ENCODE measurements at regions not wholly inside any gene's neighbourhood (a gene's known extent, or its start where the extent isn't known, plus 50 kb on each side); places are given as distances from the start of the nearest gene placed in this dataset.

DNA sequence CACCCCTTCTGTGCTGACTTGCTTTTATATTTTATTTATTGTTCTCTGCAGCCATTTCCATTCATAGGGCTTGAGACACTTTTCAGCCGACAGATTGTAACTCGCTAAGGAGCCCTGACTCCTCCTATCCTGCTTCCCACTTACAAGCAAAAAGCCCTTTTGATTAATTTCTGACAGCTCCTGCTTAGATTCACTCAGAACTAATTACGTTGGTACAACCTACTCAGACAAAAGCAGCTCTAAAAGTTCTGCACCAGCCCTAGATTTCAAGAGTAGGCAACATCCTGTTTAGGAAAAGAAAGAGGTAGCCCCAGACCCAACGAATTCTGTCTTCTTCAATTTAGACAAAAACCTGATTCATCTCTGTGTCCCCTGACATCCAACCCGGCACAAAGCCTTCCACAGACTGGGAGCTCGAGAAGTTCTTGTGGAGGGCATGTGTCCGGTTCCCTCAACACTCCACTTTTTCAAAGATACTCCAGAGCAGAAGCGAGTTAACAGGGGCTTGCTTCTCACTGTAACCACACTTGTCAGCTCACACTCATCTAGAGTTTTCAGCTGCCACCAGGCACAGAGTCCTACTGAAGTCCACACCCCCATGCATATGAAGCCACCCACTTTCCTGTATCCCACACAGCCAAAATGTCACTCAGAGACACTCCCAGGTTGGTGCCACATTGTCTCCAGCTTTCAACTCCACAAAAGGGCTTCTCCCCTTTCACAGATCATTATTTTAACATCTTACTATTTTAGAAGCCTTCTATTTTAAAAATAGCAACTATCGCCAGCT is 113.6 kb upstream of the NFE2L3 start:
- H3K27ac ChIP-seq: no peak overlapping the region

DNA sequence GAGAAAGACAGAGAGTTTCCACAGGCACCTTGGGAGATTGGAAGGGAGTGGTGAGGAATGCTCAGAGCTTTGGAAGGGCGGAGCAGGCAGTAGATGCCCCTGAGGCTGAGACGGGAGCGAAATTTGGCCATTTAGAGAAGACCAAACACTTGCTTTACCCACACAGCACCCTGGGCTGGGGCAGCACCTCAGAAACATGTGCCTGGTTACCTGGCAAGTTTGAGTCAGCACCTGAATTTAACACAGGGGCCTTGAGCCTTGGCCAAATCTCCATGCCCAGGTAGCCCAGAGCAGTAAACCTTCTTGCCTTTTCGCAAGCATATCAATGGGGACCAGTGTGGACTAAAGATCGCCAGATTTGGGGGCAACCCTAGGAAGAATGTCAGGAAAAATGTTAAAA is 111.9 kb upstream of the NFE2L3 start:
- Histone ChIP-seq H3K9me3 (no peaks in the 10 kb centered on the region), H3K36me3 (no peaks in the 10 kb centered on the region), H3K4me3 (no peak overlapping the region), H3K4me1 (no peaks in the 10 kb centered on the region), H3K27ac (no peak overlapping the region), H3K27me3 (peaks cover 0 to 39% (median 0%) of the 10 kb centered on the region in 3 donors)
- DNase-seq: no peak
- 95 to 96% methylated on average over 5 of the region's 5 CpGs for WGBS, 2 donors
- TF ChIP-seq POLR2A (IDR thresholded peaks at IDR 0.05): no peak
- TF ChIP-seq, protein P1, sequence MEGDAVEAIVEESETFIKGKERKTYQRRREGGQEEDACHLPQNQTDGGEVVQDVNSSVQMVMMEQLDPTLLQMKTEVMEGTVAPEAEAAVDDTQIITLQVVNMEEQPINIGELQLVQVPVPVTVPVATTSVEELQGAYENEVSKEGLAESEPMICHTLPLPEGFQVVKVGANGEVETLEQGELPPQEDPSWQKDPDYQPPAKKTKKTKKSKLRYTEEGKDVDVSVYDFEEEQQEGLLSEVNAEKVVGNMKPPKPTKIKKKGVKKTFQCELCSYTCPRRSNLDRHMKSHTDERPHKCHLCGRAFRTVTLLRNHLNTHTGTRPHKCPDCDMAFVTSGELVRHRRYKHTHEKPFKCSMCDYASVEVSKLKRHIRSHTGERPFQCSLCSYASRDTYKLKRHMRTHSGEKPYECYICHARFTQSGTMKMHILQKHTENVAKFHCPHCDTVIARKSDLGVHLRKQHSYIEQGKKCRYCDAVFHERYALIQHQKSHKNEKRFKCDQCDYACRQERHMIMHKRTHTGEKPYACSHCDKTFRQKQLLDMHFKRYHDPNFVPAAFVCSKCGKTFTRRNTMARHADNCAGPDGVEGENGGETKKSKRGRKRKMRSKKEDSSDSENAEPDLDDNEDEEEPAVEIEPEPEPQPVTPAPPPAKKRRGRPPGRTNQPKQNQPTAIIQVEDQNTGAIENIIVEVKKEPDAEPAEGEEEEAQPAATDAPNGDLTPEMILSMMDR (IDR thresholded peaks at IDR 0.05): no peak
- TF ChIP-seq EP300 (IDR thresholded peaks at IDR 0.05): no peak
- no peak for TF ChIP-seq POLR2AphosphoS5 (IDR thresholded peaks at IDR 0.05)
- intact Hi-C loops (cut with DNase I): no loop called here

More for the DNA sequence above, 113.6 kb upstream of the NFE2L3 start:
- DNase-seq: no peak
- Histone ChIP-seq H3K4me1 (no peaks in the 10 kb centered on the region), H3K9me3 (no peaks in the 10 kb centered on the region), H3K36me3 (no peaks in the 10 kb centered on the region), H3K4me3 (no peak overlapping the region), H3K27me3 (peaks cover 0 to 39% (median 0%) of the 10 kb centered on the region in 3 donors)
- WGBS, 2 donors: 58 to 79% methylated on average over 9 of the region's 9 CpGs
- TF ChIP-seq POLR2AphosphoS5 (IDR thresholded peaks at IDR 0.05) (no peak), POLR2A (IDR thresholded peaks at IDR 0.05) (no peak), EP300 (IDR thresholded peaks at IDR 0.05) (no peak)
- TF ChIP-seq, protein P1 (IDR thresholded peaks at IDR 0.05): no peak
- intact Hi-C loops (cut with DNase I): no loop called here

DNA sequence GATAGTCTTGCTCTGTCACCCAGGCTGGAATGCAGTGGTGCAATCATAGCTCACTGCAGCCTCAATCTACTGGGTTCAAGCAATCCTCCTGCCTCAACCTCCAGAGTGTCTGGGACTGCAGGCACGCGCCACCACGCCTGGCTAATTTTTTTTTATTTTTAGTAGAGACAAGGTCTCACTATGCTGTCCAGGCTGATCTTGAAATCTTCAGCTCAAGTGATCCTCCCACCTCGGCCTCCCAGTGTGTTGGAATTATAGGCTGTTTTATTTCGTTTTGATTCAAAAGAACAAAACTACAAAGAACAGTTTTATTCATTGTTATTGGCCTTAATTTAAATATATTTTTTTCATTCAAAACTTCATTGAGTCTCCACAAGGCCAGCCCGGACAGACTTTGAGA is 109.8 kb upstream of the NFE2L3 start:
- H3K27me3 ChIP-seq: peaks cover 0 to 31% (median 0%) of the 10 kb centered on the region in 3 donors
- intact Hi-C loops (cut with DNase I): no loop called here
- no peaks in the 10 kb centered on the region for H3K9me3 ChIP-seq

DNA sequence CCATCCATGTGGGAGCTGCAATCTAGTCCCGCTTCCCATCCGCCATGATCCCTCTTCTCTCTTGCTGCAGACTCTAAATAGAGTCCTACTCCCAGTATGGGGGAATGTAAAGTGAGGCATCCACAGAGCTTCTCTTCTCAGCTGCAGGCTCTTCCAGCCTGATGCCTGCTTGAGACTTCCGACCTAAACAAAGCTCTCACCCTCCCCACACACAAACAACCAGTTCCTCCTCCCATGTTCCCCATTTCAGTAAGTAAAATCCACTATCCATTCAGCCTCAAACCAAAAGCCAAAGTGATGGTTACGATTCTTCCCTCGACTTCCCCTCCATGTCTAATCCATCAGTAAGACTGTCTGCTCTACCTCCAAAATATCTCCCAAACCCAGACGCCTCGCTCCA is 108.2 kb upstream of the NFE2L3 start:
- no peak overlapping the region for H3K27ac ChIP-seq
- H3K4me3 ChIP-seq: no peak overlapping the region
- DNase-seq: no peak
- intact Hi-C loops (cut with DNase I): no loop called here
- H3K4me1 ChIP-seq: no peaks in the 10 kb centered on the region
- WGBS, 2 donors: 90 to 95% methylated on average over 7 of the region's 7 CpGs
- no peak for TF ChIP-seq POLR2AphosphoS5 (IDR thresholded peaks at IDR 0.05)
- TF ChIP-seq, protein P1 (IDR thresholded peaks at IDR 0.05): no peak
- TF ChIP-seq EP300 (IDR thresholded peaks at IDR 0.05): no peak
- no peak for TF ChIP-seq POLR2A (IDR thresholded peaks at IDR 0.05)
- H3K27me3 ChIP-seq: peaks cover 0 to 15% (median 0%) of the 10 kb centered on the region in 3 donors
- H3K36me3 ChIP-seq: no peaks in the 10 kb centered on the region
- no peaks in the 10 kb centered on the region for H3K9me3 ChIP-seq

More for the DNA sequence above, 109.8 kb upstream of the NFE2L3 start:
- Histone ChIP-seq H3K27ac (no peak overlapping the region), H3K4me3 (no peak overlapping the region), H3K4me1 (no peaks in the 10 kb centered on the region), H3K36me3 (no peaks in the 10 kb centered on the region)
- DNase-seq: no peak
- TF ChIP-seq POLR2A (IDR thresholded peaks at IDR 0.05) (no peak), POLR2AphosphoS5 (IDR thresholded peaks at IDR 0.05) (no peak), EP300 (IDR thresholded peaks at IDR 0.05) (no peak)
- TF ChIP-seq, protein P1 (IDR thresholded peaks at IDR 0.05): no peak
- WGBS, 2 donors: 90 to 91% methylated on average over 6 of the region's 6 CpGs

Data from sigmoid colon (tissue), 6 donors.